Heart left ventricle (tissue), 16 donors: ENCODE measurements at regions not wholly inside any gene's neighbourhood (a gene's known extent, or its start where the extent isn't known, plus 50 kb on each side); places are given as distances from the start of the nearest gene placed in this dataset.
"Not testable (repeated sequence)": the region's sequence is repeated elsewhere in the genome, so short reads cannot be mapped to it uniquely, and the experiment has no call there.

ENCODE experiments used
- ATAC-seq, 4 donors: fragments of 200-7000 bp; cut with Tn5 transposase; one replicate each; pipeline ENCODE4 v1.9.1; 2020 to 2022; ENCODE audit warnings: moderate library complexity in 4 of 4, mild to moderate bottlenecking in 3 of 4, moderate number of reproducible peaks in 1 of 4
- DNase-seq, 5 donors: peaks; one replicate each; pipeline ENCODE4 v3.0.0-alpha.2; 2020
- H3K27ac ChIP-seq, 12 donors: fragments of 200-600 bp; sonication (generic) in 4 of 12; one replicate each; pipeline versions ENCODE4 v1.5.0 to v1.8.0; 2016 to 2022; ENCODE audit warnings: mild to moderate bottlenecking in 2 of 12
- H3K27me3 ChIP-seq, 9 donors: fragments of 200-600 bp; sonication (generic) in 2 of 9; one replicate each; pipeline versions ENCODE4 v1.5.1 to v1.8.0; 2016 to 2022; ENCODE audit warnings: mild to moderate bottlenecking in 3 of 9
- H3K36me3 ChIP-seq, 9 donors: fragments of 200-600 bp; sonication (generic) in 2 of 9; one replicate each; pipeline versions ENCODE4 v1.5.0 to v1.8.0; 2018 to 2022; ENCODE audit warnings: mild to moderate bottlenecking in 2 of 9
- H3K4me1 ChIP-seq, 12 donors: fragments of 200-600 bp; sonication (generic) in 4 of 12; one replicate each; pipeline versions ENCODE4 v1.5.0 to v1.8.0; 2016 to 2022; ENCODE audit warnings: mild to moderate bottlenecking in 3 of 12
- H3K4me3 ChIP-seq, 12 donors: fragments of 200-600 bp; sonication (generic) in 4 of 12; one replicate each; pipeline versions ENCODE4 v1.5.0 to v1.8.0; 2017 to 2022; ENCODE audit warnings: mild to moderate bottlenecking in 9 of 12, moderate library complexity in 4 of 12
- H3K9me3 ChIP-seq, 12 donors: fragments of 200-600 bp; sonication (generic) in 4 of 12; one replicate each; pipeline versions ENCODE4 v1.5.0 to v1.8.0; 2016 to 2022; ENCODE audit warnings: mild to moderate bottlenecking in 1 of 12
- POLR2A ChIP-seq, 2 donors: fragments of 450-650 bp; IDR thresholded peaks; one replicate each; pipeline ENCODE4 v1.6.1; 2017; ENCODE audit warnings: antibody characterized with exemption in 2 of 2, mild to moderate bottlenecking in 2 of 2, moderate library complexity in 2 of 2
- WGBS, 4 donors: extraction: QIAGEN DNeasy Blood & Tissue Kit in 2 of 4; methylation state at CpG; one replicate each; pipeline versions ENCODE4 v1.1.5 to v1.1.7; 2013 to 2018; 5-methylcytosine and 5-hydroxymethylcytosine counted together
- intact Hi-C, 10 donors: fragments of 100-400 bp; cut with DNase I; formaldehyde crosslinking; loops; one replicate each; pipeline versions ENCODE4 v1.11.1 to v1.14.2; 2022
- TF ChIP-seq, protein P1 (sequence below), 12 donors: fragments of 200-600 bp; sonication (generic) in 4 of 12; IDR thresholded peaks; one replicate each; pipeline versions ENCODE4 v1.5.0 to v1.8.0; 2018 to 2022; ENCODE audit warnings: antibody characterized with exemption in 12 of 12, mild to moderate bottlenecking in 5 of 12
- donor health status: ischemic (EF 13 %, LVEDD 7.1; RV severe dilation, severe dysfunction).
- donor health status: healthy with polysubstance abuse.
- donor health status: DM: no; HTN: yes; CAD: no.
- donor health status: DM: no; HTN: no; CAD: no.
- donor health status: ischemic (EF 25% LVEDD 6.9; RV normal size, moderate dysfunction).
- donor health status: ischemic (EF 25% LVEDD 5.7; RV mildly dilated, moderate dysfunction).
- donor health status: healthy.
- donor health status: DM: yes; HTN: yes; CAD: no.
- donor health status: ischemic (EF 35%, LVEDD 5.7; RV mildly dilated, moderate dysfunction).
- donor health status: nonischemic (EF 11% LVEDD 7.7; RV severe dilation, severe dysfunction).
- donor health status: DM: yes; HTN: yes; CAD: no.
- donor health status: PGD.
- donor health status: ischemic (EF 29% LVEDD 5.4; RV normal size, mild dysfunction).
- donor health status: nonischemic (EF 23%, LVEDD 6.1; RV moderate dilation, normal function).

DNA sequence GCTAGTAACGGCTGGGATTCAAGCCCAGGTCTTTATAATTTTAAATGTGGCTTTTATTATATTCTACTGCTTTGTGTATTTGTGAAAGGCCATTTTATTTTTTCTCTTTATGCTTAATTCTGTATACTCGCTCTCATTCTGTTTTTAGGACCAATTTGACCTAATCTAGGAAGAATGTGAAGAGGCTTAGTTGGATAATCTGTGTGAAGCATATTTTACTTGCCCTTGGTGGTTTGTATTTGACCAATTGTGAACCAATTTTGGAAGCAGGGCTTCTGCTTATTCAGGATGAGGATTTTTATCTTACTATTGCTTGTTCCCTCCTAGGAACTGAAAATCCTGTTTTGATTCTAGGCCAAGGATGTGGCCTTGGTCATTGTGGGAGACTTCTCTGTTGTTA lies 113.1 kb downstream of the TTC6 start:
- 43 to 66% (median 62%) methylated on average over 2 of the region's 2 CpGs for WGBS, 4 donors
- ATAC-seq (no peak), DNase-seq (no peak)
- intact Hi-C loops = loop anchor here in 2 of 10 donors (2.0 kb wide), 1 partner anchor 166 kb away; no protein-coding TSS in a partner anchor
- peaks cover 0 to 13% (median 0%) of the 10 kb centered on the region in 9 donors for H3K27me3 ChIP-seq
- no peaks in the 10 kb centered on the region for H3K9me3 ChIP-seq
- TF ChIP-seq, protein P1, sequence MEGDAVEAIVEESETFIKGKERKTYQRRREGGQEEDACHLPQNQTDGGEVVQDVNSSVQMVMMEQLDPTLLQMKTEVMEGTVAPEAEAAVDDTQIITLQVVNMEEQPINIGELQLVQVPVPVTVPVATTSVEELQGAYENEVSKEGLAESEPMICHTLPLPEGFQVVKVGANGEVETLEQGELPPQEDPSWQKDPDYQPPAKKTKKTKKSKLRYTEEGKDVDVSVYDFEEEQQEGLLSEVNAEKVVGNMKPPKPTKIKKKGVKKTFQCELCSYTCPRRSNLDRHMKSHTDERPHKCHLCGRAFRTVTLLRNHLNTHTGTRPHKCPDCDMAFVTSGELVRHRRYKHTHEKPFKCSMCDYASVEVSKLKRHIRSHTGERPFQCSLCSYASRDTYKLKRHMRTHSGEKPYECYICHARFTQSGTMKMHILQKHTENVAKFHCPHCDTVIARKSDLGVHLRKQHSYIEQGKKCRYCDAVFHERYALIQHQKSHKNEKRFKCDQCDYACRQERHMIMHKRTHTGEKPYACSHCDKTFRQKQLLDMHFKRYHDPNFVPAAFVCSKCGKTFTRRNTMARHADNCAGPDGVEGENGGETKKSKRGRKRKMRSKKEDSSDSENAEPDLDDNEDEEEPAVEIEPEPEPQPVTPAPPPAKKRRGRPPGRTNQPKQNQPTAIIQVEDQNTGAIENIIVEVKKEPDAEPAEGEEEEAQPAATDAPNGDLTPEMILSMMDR (IDR thresholded peaks at IDR 0.05) = no peak
- TF ChIP-seq POLR2A (IDR thresholded peaks at IDR 0.05) = no peak
- H3K36me3 ChIP-seq = no peaks in the 10 kb centered on the region
- no peak overlapping the region for H3K27ac ChIP-seq
- no peaks in the 10 kb centered on the region for H3K4me1 ChIP-seq
- H3K4me3 ChIP-seq = no peak overlapping the region

DNA sequence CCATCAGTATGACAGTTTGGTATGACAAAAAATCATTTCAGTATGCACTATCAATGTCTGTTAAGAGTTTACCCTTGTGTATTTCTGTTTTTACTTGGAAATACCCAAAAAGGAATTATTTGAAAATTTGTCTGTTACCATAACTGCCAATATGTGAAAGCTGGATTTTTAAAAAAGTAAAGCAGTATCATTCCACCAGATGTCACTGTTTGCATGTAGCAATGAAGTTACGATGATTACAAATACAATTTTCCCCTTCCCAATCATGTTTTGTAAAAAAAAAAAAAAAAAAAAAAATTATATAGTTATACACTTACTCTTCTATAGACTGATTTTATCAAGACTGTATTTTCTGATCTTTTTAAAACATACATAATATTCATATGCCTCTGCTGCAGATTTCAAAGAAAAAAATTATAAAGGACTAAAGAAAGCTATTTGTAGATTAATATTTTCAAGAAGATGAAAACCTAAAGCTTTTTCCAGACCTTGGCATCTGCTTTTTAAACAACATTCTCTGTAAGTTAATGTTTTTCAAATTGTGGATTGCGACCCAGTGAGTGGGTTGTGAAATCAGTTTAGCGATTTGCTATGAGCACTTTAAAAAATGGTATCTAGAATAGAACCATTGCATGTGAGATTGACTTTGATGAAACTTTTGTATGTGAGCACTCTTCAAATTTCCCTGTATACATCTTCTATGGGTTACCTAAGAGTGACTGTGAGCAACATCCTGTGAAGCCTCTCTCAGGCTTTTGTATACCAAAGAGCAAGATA lies 114.2 kb downstream of the TTC6 start:
- Histone ChIP-seq H3K9me3 (no peaks in the 10 kb centered on the region), H3K4me1 (no peaks in the 10 kb centered on the region), H3K36me3 (no peaks in the 10 kb centered on the region), H3K4me3 (no peak overlapping the region), H3K27me3 (peaks cover 0 to 13% (median 0%) of the 10 kb centered on the region in 9 donors), H3K27ac (no peak overlapping the region)
- no peak for DNase-seq
- no peak for TF ChIP-seq POLR2A (IDR thresholded peaks at IDR 0.05)
- TF ChIP-seq, protein P1 (IDR thresholded peaks at IDR 0.05) = peak in 7 of 12 donors; percentile 24 to 46 (median 42)
- 66 to 73% (median 70%) methylated on average over 3 of the region's 3 CpGs for WGBS, 4 donors
- no peak for ATAC-seq
- intact Hi-C loops = loop anchor here in 9 of 10 donors (1.0 to 10.0 kb wide), 5 partner anchors 163 to 168 kb away; no protein-coding TSS in a partner anchor

DNA sequence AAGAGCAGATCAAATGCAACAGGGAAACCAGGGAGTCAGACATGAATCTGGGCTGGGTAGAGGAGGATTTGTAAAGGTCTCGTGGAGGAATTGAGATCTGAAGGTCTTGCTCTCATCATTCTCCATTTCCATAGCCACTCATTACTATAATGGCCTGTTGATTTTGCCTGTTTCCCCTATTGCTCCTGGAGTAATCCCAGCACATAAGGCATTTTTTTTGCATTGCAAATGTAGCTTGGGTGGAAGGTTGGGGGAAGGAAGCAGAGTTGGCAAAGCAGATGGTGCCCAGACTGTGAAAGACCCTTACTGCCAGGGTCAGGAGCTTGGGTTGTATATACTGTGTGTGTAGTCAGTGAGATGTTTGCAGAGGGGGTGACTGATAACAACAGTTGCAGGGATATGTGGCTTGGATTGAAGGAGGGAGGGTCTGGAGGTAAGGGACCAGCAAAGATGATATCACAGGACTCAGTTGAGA lies 116.0 kb downstream of the TTC6 start:
- no peaks in the 10 kb centered on the region for H3K36me3 ChIP-seq
- no peaks in the 10 kb centered on the region for H3K9me3 ChIP-seq
- ATAC-seq (no peak), DNase-seq (no peak)
- no peak overlapping the region for H3K4me3 ChIP-seq
- H3K27ac ChIP-seq = no peak overlapping the region
- TF ChIP-seq, protein P1 (IDR thresholded peaks at IDR 0.05) = no peak
- TF ChIP-seq POLR2A (IDR thresholded peaks at IDR 0.05) = no peak
- intact Hi-C loops = loop anchor here in 6 of 10 donors (5.0 to 10.0 kb wide), 3 partner anchors 161 to 166 kb away; no protein-coding TSS in a partner anchor
- peaks cover 0 to 1% (median 0%) of the 10 kb centered on the region in 9 donors for H3K27me3 ChIP-seq
- no peaks in the 10 kb centered on the region for H3K4me1 ChIP-seq
- WGBS, 4 donors = 55 to 73% (median 62%) methylated on average over 1 of the region's 1 CpG

DNA sequence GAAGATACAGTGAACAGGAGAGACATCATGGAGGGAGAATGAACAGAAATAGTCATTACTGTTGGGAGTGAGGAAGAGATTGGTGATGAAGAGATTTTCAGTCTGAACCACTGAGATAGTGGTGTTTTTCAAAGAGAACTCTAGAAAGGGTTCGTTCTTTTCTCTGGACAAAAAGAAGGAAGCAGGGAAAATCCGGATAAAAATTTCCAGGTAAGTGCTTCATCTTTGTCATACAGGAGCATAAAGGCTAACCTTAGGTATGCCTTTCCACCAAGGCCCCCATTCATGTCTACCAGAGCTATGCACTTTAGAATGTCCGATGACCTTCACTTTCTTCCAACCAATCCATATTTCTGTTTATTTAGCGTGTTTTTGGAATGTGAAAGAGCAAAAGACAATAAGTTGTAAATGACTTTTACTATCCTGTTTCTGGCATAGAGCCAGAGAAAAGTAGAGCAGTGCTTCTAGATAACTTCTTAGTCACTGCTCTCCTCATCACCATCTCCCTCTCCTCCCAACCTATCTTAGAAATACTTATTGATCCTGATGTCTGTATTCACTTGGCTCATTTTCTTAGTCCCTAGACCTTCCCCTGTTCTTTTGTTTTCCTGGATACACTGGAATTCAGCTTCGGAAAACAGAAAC lies 116.5 kb downstream of the TTC6 start:
- Histone ChIP-seq H3K27ac (no peak overlapping the region), H3K4me1 (no peaks in the 10 kb centered on the region), H3K27me3 (no peaks in the 10 kb centered on the region), H3K4me3 (no peak overlapping the region), H3K9me3 (no peaks in the 10 kb centered on the region), H3K36me3 (no peaks in the 10 kb centered on the region)
- WGBS, 4 donors = 82 to 85% (median 83%) methylated on average over 5 of the region's 5 CpGs
- intact Hi-C loops = loop anchor here in 6 of 10 donors (5.0 to 10.0 kb wide), 3 partner anchors 160 to 165 kb away; no protein-coding TSS in a partner anchor
- no peak for TF ChIP-seq POLR2A (IDR thresholded peaks at IDR 0.05)
- TF ChIP-seq, protein P1 (IDR thresholded peaks at IDR 0.05) = no peak
- no peak for DNase-seq
- no peak for ATAC-seq

DNA sequence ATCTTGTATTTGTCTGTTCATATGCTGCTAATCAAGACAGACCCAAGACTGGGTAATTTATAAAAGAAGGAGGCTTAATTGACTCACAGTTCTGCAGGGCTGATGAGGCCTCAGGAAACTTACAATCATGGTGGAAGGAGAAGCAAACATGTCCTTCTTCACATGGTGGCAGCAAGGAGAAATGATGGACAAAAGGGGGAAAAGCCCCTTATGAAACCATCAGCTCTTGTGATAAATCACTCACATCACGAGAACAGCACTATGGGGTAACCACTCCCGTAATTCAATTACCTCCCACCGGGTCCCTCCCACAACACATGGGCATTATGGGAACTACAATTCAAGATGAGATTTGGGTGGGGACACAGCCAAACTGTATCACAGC lies 117.0 kb downstream of the TTC6 start:
- not testable (repeated sequence) for H3K4me3 ChIP-seq, ATAC-seq, H3K27me3 ChIP-seq, DNase-seq, H3K27ac ChIP-seq, H3K4me1 ChIP-seq, H3K9me3 ChIP-seq, H3K36me3 ChIP-seq
- intact Hi-C loops = loop anchor here in 6 of 10 donors (5.0 to 10.0 kb wide), 3 partner anchors 160 to 165 kb away; no protein-coding TSS in a partner anchor
- 82 to 87% (median 86%) methylated on average over 3 of the region's 3 CpGs for WGBS, 4 donors
